NCI-H524 (cell line): ENCODE measurements at regions not wholly inside any gene's neighbourhood (a gene's known extent, or its start where the extent isn't known, plus 50 kb on each side); places are given as distances from the start of the nearest gene placed in this dataset.
"Not testable (repeated sequence)": the region's sequence is repeated elsewhere in the genome, so short reads cannot be mapped to it uniquely, and the experiment has no call there.

Experiments used
- DNase-seq, 2 experiments: peaks; one replicate each; lab custom pipeline; 2025; lab: John Stamatoyannopoulos, UW

- DNase-seq = not testable (repeated sequence)
Observed at GRCh38 chr7:81182056-81182455, 263.2 kb upstream of the SEMA3C start.

- no peak for DNase-seq
Observed at GRCh38 chr7:81181066-81181465, 262.2 kb upstream of the SEMA3C start.

GRCh38 chr7:81180573-81180972 is 261.7 kb upstream of the SEMA3C start:
- DNase-seq = no peak

- no peak for DNase-seq
Observed at GRCh38 chr7:81175275-81175940, 256.6 kb upstream of the SEMA3C start.

- DNase-seq = no peak
Observed at GRCh38 chr7:81173766-81174281, 255.0 kb upstream of the SEMA3C start.

GRCh38 chr7:81170291-81170690 is 251.4 kb upstream of the SEMA3C start:
- no peak for DNase-seq

- no peak for DNase-seq
Observed at GRCh38 chr7:81167934-81168333, 249.1 kb upstream of the SEMA3C start.

GRCh38 chr7:81165070-81165469 is 246.2 kb upstream of the SEMA3C start:
- DNase-seq = peak in 1 of 2 experiments; percentile 8

GRCh38 chr7:81162771-81163525 is 244.1 kb upstream of the SEMA3C start:
- peak in 1 of 2 experiments; percentile 11 for DNase-seq

- DNase-seq = no peak
Observed at GRCh38 chr7:81162234-81162633, 243.4 kb upstream of the SEMA3C start.

GRCh38 chr7:81161451-81162075 is 242.7 kb upstream of the SEMA3C start:
- peak; percentile 88 to 93 for DNase-seq

GRCh38 chr7:81159402-81159801 is 240.6 kb upstream of the SEMA3C start:
- no peak for DNase-seq

- DNase-seq = no peak
Observed at GRCh38 chr7:81158189-81158588, 239.3 kb upstream of the SEMA3C start.

GRCh38 chr7:81155654-81156373 is 237.0 kb upstream of the SEMA3C start:
- no peak for DNase-seq

- no peak for DNase-seq
Observed at GRCh38 chr7:81154565-81154964, 235.7 kb upstream of the SEMA3C start.

GRCh38 chr7:81152925-81153324 is 234.1 kb upstream of the SEMA3C start:
- DNase-seq = not testable (repeated sequence)

GRCh38 chr7:81150951-81151361 is 232.1 kb upstream of the SEMA3C start:
- DNase-seq = no peak

GRCh38 chr7:81143856-81144255 is 225.0 kb upstream of the SEMA3C start:
- DNase-seq = no peak

GRCh38 chr7:81141257-81142205 is 222.7 kb upstream of the SEMA3C start:
- DNase-seq = not testable (repeated sequence)

GRCh38 chr7:81140775-81141174 is 221.9 kb upstream of the SEMA3C start:
- DNase-seq = no peak

GRCh38 chr7:81140252-81140651 is 221.4 kb upstream of the SEMA3C start:
- no peak for DNase-seq
